Heart left ventricle (tissue), 16 donors: ENCODE measurements at regions not wholly inside any gene's neighbourhood (a gene's known extent, or its start where the extent isn't known, plus 50 kb on each side); places are given as distances from the start of the nearest gene placed in this dataset.

Experiments
- ATAC-seq, 4 donors: fragments of 200-7000 bp; cut with Tn5 transposase; one replicate each; pipeline ENCODE4 v1.9.1; 2020 to 2022; ENCODE audit warnings: moderate library complexity in 4 of 4, mild to moderate bottlenecking in 3 of 4, moderate number of reproducible peaks in 1 of 4
- DNase-seq, 5 donors: peaks; one replicate each; pipeline ENCODE4 v3.0.0-alpha.2; 2020
- H3K27ac ChIP-seq, 12 donors: fragments of 200-600 bp; sonication (generic) in 4 of 12; one replicate each; pipeline versions ENCODE4 v1.5.0 to v1.8.0; 2016 to 2022; ENCODE audit warnings: mild to moderate bottlenecking in 2 of 12
- H3K27me3 ChIP-seq, 9 donors: fragments of 200-600 bp; sonication (generic) in 2 of 9; one replicate each; pipeline versions ENCODE4 v1.5.1 to v1.8.0; 2016 to 2022; ENCODE audit warnings: mild to moderate bottlenecking in 3 of 9
- H3K36me3 ChIP-seq, 9 donors: fragments of 200-600 bp; sonication (generic) in 2 of 9; one replicate each; pipeline versions ENCODE4 v1.5.0 to v1.8.0; 2018 to 2022; ENCODE audit warnings: mild to moderate bottlenecking in 2 of 9
- H3K4me1 ChIP-seq, 12 donors: fragments of 200-600 bp; sonication (generic) in 4 of 12; one replicate each; pipeline versions ENCODE4 v1.5.0 to v1.8.0; 2016 to 2022; ENCODE audit warnings: mild to moderate bottlenecking in 3 of 12
- H3K4me3 ChIP-seq, 12 donors: fragments of 200-600 bp; sonication (generic) in 4 of 12; one replicate each; pipeline versions ENCODE4 v1.5.0 to v1.8.0; 2017 to 2022; ENCODE audit warnings: mild to moderate bottlenecking in 9 of 12, moderate library complexity in 4 of 12
- H3K9me3 ChIP-seq, 12 donors: fragments of 200-600 bp; sonication (generic) in 4 of 12; one replicate each; pipeline versions ENCODE4 v1.5.0 to v1.8.0; 2016 to 2022; ENCODE audit warnings: mild to moderate bottlenecking in 1 of 12
- CTCF ChIP-seq, 12 donors: fragments of 200-600 bp; sonication (generic) in 4 of 12; IDR thresholded peaks; one replicate each; pipeline versions ENCODE4 v1.5.0 to v1.8.0; 2018 to 2022; ENCODE audit warnings: antibody characterized with exemption in 12 of 12, mild to moderate bottlenecking in 5 of 12
- POLR2A ChIP-seq, 2 donors: fragments of 450-650 bp; IDR thresholded peaks; one replicate each; pipeline ENCODE4 v1.6.1; 2017; ENCODE audit warnings: antibody characterized with exemption in 2 of 2, mild to moderate bottlenecking in 2 of 2, moderate library complexity in 2 of 2
- WGBS, 4 donors: extraction: QIAGEN DNeasy Blood & Tissue Kit in 2 of 4; methylation state at CpG; one replicate each; pipeline versions ENCODE4 v1.1.5 to v1.1.7; 2013 to 2018; 5-methylcytosine and 5-hydroxymethylcytosine counted together
- intact Hi-C, 10 donors: fragments of 100-400 bp; cut with DNase I; formaldehyde crosslinking; loops; one replicate each; pipeline versions ENCODE4 v1.11.1 to v1.14.2; 2022
- donor health status: ischemic (EF 13 %, LVEDD 7.1; RV severe dilation, severe dysfunction).
- donor health status: healthy with polysubstance abuse.
- donor health status: DM: no; HTN: yes; CAD: no.
- donor health status: DM: no; HTN: no; CAD: no.
- donor health status: ischemic (EF 25% LVEDD 6.9; RV normal size, moderate dysfunction).
- donor health status: ischemic (EF 25% LVEDD 5.7; RV mildly dilated, moderate dysfunction).
- donor health status: healthy.
- donor health status: DM: yes; HTN: yes; CAD: no.
- donor health status: ischemic (EF 35%, LVEDD 5.7; RV mildly dilated, moderate dysfunction).
- donor health status: nonischemic (EF 11% LVEDD 7.7; RV severe dilation, severe dysfunction).
- donor health status: DM: yes; HTN: yes; CAD: no.
- donor health status: PGD.
- donor health status: ischemic (EF 29% LVEDD 5.4; RV normal size, mild dysfunction).
- donor health status: nonischemic (EF 23%, LVEDD 6.1; RV moderate dilation, normal function).

DNA sequence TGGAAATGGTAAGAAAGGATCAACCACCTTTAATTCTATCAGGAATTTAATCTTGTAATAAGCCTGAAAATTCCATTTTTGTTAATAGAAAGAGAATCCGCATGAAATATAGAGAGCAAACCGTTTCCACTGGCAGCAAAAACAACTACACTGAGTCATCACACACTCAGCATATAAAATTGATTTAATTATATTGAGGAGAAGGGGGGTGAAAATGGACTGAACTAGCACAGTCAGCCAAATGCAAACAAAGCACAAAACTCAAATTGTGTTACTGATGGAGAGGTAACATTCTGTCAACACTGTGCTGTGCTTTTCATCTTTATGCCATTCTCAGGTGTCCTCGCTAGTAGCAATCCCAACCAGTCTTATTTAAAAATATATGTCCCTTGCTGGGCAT, 1583.9 kb downstream of the MRPL39 start:
- no peaks in the 10 kb centered on the region for H3K4me1 ChIP-seq
- ATAC-seq, result no peak
- no peak for DNase-seq
- H3K4me3 ChIP-seq, result no peak overlapping the region
- intact Hi-C loops, result no loop called here
- no peak overlapping the region for H3K27ac ChIP-seq
- no peaks in the 10 kb centered on the region for H3K27me3 ChIP-seq
- TF ChIP-seq CTCF (IDR thresholded peaks at IDR 0.05) (no peak), POLR2A (IDR thresholded peaks at IDR 0.05) (no peak)
- 12 to 59% (median 36%) methylated on average over 3 of the region's 3 CpGs for WGBS, 4 donors
- peaks cover 0 to 6% (median 0%) of the 10 kb centered on the region in 12 donors for H3K9me3 ChIP-seq
- H3K36me3 ChIP-seq, result no peaks in the 10 kb centered on the region

DNA sequence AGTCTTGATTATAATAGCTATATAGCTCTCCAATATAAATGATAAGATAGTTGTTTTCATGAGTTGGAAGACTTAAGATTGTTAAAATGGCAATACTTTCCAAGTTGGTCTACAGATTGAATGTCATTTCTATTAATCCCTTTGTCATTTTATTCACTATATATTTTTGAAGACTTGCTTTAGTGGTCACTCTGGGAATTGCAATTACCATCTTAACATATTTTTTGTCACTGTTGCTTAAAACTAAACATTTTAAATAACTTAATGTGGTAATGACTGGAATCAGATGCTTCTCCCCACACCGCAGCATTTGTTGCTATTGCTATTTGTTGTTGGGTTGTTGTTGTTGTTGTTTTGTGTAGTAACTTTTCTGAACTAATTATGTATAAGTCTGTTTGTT, 1592.9 kb downstream of the MRPL39 start:
- intact Hi-C loops, result no loop called here
- Histone ChIP-seq H3K4me1 (no peaks in the 10 kb centered on the region), H3K36me3 (no peaks in the 10 kb centered on the region), H3K27ac (no peak overlapping the region), H3K27me3 (no peaks in the 10 kb centered on the region), H3K9me3 (no peaks in the 10 kb centered on the region), H3K4me3 (no peak overlapping the region)
- WGBS, 4 donors, result 66 to 90% (median 76%) methylated on average over 1 of the region's 1 CpG
- DNase-seq (no peak), ATAC-seq (no peak)
- TF ChIP-seq POLR2A (IDR thresholded peaks at IDR 0.05) (no peak), CTCF (IDR thresholded peaks at IDR 0.05) (peak in 4 of 12 donors; percentile 10 to 53 (median 30))

DNA sequence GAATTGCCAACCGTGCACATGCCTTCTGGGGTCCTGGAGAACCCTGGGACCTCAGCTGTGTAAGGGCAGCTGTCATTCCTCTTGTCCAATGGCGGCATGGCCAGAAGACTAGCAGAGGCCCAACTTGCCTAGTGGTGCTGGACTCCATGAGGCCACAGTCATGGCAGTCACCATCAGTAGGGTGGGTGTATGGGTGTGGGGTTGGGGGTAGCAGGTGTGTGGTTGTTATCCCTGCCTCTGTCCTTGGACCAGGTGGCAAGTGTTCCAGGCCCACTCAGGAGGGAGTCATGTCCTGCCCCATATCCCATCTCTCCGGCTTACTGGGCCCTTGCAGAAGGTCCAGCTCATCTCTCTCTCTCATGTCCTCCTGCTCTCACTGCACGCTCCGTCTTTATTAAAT, 1596.2 kb downstream of the MRPL39 start:
- H3K36me3 ChIP-seq, result no peaks in the 10 kb centered on the region
- no peak overlapping the region for H3K27ac ChIP-seq
- no peaks in the 10 kb centered on the region for H3K27me3 ChIP-seq
- WGBS, 4 donors, result 59 to 79% (median 70%) methylated on average over 4 to 5 of the region's 5 CpGs
- TF ChIP-seq POLR2A (IDR thresholded peaks at IDR 0.05), result no peak
- TF ChIP-seq CTCF (IDR thresholded peaks at IDR 0.05), result no peak
- intact Hi-C loops, result no loop called here
- no peak for DNase-seq
- no peak for ATAC-seq
- H3K9me3 ChIP-seq, result no peaks in the 10 kb centered on the region
- no peaks in the 10 kb centered on the region for H3K4me1 ChIP-seq
- no peak overlapping the region for H3K4me3 ChIP-seq

DNA sequence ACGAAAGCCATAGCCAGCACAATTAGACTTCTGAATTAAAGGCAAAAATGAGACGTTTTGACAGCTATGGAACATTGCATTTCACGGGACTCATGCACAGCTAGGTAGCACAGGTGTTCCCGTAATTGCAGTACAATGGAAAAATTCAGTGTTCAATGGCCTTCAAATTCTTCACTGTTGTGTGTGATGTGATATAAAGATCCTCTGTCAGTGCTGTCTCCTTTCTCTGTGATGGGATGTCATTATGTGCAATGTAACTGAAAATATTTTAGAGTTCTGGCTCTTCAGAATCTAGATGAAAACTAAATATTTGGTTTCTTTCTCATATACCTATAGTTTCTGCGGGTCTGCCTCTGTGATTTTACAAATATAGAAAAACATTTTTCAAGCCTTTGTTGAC, 1599.7 kb downstream of the MRPL39 start:
- intact Hi-C loops, result no loop called here
- WGBS, 4 donors, result 72 to 75% (median 74%) methylated on average over 5 of the region's 5 CpGs
- no peak for TF ChIP-seq POLR2A (IDR thresholded peaks at IDR 0.05)
- no peak for TF ChIP-seq CTCF (IDR thresholded peaks at IDR 0.05)
- DNase-seq (no peak), ATAC-seq (no peak)
- Histone ChIP-seq H3K9me3 (no peaks in the 10 kb centered on the region), H3K4me1 (no peaks in the 10 kb centered on the region), H3K36me3 (no peaks in the 10 kb centered on the region), H3K27ac (no peak overlapping the region), H3K4me3 (no peak overlapping the region), H3K27me3 (no peaks in the 10 kb centered on the region)
